ENCODE measurements at regions not wholly inside any gene's neighbourhood (a gene's known extent, or its start where the extent isn't known, plus 50 kb on each side); places are given as distances from the start of the nearest gene placed in this dataset.
A peak's percentile ranks its signal among the peaks of the same experiment; 100 is the strongest.
"Not testable (repeated sequence)": the region's sequence is repeated elsewhere in the genome, so short reads cannot be mapped to it uniquely, and the experiment has no call there.

DNA sequence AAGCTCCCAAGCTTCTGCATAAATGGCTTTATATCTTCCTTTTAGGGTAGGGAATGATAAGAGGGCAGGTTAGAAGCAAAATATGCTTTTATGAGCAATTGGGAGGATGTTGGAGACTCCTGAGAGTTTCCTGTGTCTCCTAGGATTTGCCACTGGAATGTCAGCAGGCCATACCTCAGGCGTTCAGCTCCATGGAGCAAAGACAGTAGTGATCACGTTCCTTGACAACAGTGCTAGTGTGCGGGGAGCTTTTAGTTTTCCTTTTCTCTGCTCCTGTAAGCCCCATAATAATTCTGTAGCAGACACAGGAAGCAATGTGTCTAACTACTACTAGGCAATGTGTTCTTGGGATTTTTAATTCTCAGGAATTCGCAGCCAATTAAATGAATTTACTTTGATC lies 113.6 kb downstream of the SRGAP2 start:
- H3K27me3 ChIP-seq, FAIRE-seq: not testable (repeated sequence)
- WGBS, 2 donors, result no CpG with 5 or more reads among the region's 4 CpGs

DNA sequence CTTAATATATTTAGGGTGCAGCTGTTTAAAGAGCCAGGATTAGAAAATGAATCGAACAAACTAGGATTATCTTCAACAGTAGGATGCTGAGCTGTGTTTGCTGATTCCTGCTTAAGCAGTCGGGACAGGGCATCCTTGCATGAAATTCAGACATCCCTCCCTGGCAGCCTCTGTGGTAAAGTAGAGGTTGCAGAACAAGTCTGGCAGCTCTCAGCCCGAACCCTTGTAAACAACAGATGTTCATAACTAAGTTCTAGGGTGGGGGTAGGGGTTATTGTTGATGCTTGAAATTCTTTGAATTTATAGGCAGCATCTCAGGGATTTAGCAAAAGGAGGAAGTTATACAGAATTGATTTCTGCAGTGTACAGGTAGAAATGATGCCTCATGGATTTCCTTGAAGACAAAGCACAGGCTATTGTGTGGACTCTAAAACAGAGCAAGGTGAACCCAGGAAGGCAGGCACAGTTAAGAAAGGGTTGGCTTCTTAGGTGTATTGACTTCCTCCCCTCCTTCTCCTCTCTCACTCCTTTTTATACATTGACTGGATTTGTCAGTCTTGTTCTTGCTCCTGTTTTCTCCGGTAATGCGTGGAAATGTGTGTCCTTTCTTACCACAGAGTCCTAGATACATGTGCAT lies 114.7 kb downstream of the SRGAP2 start:
- DNase-seq, result not testable (repeated sequence)
- peak; percentile 46 to 92 (median 82) for ATAC-seq

More for the DNA sequence above, 113.6 kb downstream of the SRGAP2 start:
- intact Hi-C loops (cut with DNase I); H3K36me3 ChIP-seq; H3K27ac ChIP-seq; H3K4me1 ChIP-seq; ATAC-seq; H3K9me3 ChIP-seq; DNase-seq; H3K4me3 ChIP-seq: not testable (repeated sequence)

DNA sequence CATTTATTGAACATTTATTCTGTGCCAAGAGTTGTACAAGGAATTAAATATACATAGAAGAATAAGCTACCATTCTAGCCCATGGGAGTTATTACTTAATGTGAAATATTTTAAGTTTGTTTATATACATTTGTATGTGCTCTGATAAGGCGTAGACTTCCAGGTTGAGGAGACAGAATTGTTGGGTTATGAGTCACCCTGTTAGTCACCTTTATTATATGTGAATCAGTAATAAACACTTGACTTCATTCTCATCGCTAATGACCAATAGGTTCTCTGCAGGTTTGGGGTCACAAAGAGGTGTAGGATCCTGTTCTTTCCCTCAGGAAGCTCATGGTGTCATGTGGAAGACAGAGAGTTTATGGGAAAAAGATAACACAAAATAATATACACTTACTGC lies 116.9 kb downstream of the SRGAP2 start:
- H3K27me3 ChIP-seq; H3K4me3 ChIP-seq; H3K9me3 ChIP-seq; H3K36me3 ChIP-seq; DNase-seq; FAIRE-seq; H3K27ac ChIP-seq; intact Hi-C loops (cut with DNase I); H3K4me1 ChIP-seq: not testable (repeated sequence)
- ATAC-seq, result peak in 2 of 4 donors; percentile 30 to 50
- WGBS, 2 donors, result no CpG with 5 or more reads among the region's 2 CpGs

More for the DNA sequence above, 114.7 kb downstream of the SRGAP2 start:
- intact Hi-C loops (cut with DNase I); FAIRE-seq; H3K27me3 ChIP-seq; H3K36me3 ChIP-seq; H3K27ac ChIP-seq; H3K9me3 ChIP-seq; H3K4me1 ChIP-seq; H3K4me3 ChIP-seq: not testable (repeated sequence)
- WGBS, 2 donors, result 62 to 63% methylated on average over 3 of the region's 5 CpGs

DNA sequence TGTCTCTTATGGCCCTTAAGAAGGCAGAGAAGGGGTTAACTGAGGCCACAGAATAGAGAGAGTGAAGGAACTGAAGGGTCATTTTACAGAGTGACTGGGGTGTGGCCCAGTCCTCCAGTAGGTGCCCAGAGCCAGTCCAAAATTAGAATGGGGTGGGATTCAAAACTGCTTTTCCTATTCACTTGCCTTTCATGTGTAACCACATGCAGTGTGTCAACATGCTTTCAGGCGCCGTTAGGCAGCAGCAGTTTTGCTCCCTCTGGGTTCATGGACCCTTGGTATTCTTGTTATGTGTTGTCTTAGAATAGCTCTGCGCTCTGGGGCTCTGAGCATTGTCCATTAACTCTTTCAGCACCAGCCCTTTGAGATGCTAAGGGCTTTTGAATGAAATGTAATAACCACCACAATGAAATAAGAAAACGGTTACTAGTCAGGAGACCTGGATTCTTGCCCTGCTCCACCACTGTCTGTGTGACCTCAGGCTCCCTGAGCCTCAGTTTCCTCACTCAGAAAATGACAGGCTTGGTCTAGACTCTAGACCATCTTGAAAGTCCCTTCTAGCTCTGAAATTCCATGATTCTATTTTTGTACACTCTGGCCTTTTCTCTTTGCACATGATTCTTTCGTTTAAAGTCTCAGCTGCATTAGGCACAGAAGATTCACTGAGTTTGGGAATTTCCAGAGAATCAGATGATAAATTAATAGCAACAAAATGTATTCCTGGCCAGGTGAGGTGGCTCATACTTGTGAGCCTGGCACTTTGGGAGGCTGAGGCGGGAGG lies 123.0 kb downstream of the SRGAP2 start:
- intact Hi-C loops (cut with DNase I); ATAC-seq; H3K27me3 ChIP-seq; DNase-seq; H3K9me3 ChIP-seq; H3K36me3 ChIP-seq; H3K4me1 ChIP-seq; FAIRE-seq; H3K4me3 ChIP-seq; H3K27ac ChIP-seq: not testable (repeated sequence)
- WGBS, 2 donors, result 64 to 68% methylated on average over 3 to 5 of the region's 6 CpGs

DNA sequence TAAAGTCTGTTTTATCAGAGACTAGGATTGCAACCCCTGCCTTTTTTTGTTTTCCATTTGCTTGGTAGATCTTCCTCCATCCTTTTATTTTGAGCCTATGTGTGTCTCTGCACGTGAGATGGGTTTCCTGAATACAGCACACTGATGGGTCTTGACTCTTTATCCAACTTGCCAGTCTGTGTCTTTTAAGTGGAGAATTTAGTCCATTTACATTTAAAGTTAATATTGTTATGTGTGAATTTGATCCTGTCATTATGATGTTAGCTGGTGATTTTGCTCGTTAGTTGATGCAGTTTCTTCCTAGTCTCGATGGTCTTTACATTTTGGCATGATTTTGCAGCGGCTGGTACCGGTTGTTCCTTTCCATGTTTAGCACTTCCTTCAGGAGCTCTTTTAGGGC lies 128.3 kb downstream of the SRGAP2 start:
- H3K9me3 ChIP-seq; intact Hi-C loops (cut with DNase I); H3K4me3 ChIP-seq; H3K27ac ChIP-seq; H3K27me3 ChIP-seq; FAIRE-seq; DNase-seq; ATAC-seq; H3K36me3 ChIP-seq; H3K4me1 ChIP-seq: not testable (repeated sequence)
- 100% methylated on average over 1 of the region's 5 CpGs; no CpG with 5 or more reads in 1 of the 2 donors for WGBS, 2 donors

DNA sequence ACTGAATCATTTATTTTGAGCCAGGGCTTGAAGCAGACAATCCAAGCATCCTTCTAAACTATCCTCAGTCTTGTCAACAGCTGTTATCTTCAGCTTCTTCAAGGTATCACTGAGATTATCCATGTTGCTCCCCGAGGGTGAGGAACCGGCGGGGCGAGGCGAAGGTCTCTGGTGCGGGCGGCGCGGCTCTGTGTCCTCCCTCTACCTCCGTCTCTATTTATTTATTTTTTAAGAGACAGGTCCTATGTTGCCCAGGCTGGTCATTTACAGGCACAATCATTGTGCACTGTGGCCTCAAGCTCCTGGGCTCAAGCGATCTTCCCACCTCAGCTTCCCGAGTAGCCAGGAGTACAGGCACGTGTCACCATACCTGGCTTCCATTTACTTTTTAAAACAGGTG lies 130.0 kb downstream of the SRGAP2 start:
- FAIRE-seq; H3K27ac ChIP-seq; H3K36me3 ChIP-seq; H3K4me1 ChIP-seq; DNase-seq; H3K4me3 ChIP-seq; H3K9me3 ChIP-seq; ATAC-seq; intact Hi-C loops (cut with DNase I); H3K27me3 ChIP-seq: not testable (repeated sequence)
- 86 to 100% methylated on average over 3 to 11 of the region's 13 CpGs for WGBS, 2 donors

DNA sequence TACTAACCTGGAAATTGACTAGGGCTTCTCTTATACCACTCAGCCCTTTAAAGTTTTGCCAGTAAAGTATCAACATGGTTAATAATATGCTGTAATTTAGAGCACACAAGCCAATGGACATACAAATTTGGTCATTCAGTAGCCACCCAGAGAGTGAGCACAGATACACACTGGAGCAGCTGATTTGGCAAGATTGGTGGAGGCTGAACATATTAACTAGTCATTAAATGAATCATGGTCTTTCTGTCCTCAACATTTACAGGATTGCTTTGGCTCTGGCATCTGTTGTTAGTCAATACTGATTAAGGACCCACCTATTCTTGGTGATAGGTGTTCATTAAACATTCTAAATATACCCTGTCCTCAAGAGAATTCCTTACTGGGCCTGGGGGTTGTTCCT lies 130.6 kb downstream of the SRGAP2 start:
- ATAC-seq, result peak in 3 of 4 donors; percentile 30 to 57 (median 33)

DNA sequence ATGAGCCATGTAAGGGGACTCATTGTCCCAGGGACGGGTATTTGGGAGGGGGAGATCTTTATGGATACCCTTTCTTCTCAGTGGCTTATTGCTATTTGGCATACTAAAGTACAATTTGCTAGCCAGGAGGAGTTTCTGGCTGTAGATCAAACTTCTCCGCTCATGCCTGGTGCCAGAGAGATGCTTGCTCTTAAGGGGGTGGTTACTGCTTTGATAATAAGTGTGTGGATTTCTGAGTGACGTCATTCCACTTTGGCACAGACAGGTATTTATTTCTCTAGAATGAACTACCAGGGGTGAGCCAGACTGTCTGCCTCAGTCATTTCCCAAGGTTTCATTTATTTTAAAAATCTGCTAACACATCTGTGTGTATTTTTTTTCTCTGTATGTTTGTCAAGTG lies 131.1 kb downstream of the SRGAP2 start:
- H3K27me3 ChIP-seq; H3K4me3 ChIP-seq; DNase-seq; FAIRE-seq; H3K4me1 ChIP-seq; intact Hi-C loops (cut with DNase I); H3K36me3 ChIP-seq; H3K27ac ChIP-seq; H3K9me3 ChIP-seq: not testable (repeated sequence)
- WGBS, 2 donors, result 55 to 76% methylated on average over 3 of the region's 3 CpGs
- peak in 3 of 4 donors; percentile 50 to 78 (median 56) for ATAC-seq

More for the DNA sequence above, 130.6 kb downstream of the SRGAP2 start:
- H3K4me1 ChIP-seq; H3K27ac ChIP-seq; H3K27me3 ChIP-seq; DNase-seq; H3K4me3 ChIP-seq; H3K9me3 ChIP-seq; intact Hi-C loops (cut with DNase I); FAIRE-seq; H3K36me3 ChIP-seq: not testable (repeated sequence)

DNA sequence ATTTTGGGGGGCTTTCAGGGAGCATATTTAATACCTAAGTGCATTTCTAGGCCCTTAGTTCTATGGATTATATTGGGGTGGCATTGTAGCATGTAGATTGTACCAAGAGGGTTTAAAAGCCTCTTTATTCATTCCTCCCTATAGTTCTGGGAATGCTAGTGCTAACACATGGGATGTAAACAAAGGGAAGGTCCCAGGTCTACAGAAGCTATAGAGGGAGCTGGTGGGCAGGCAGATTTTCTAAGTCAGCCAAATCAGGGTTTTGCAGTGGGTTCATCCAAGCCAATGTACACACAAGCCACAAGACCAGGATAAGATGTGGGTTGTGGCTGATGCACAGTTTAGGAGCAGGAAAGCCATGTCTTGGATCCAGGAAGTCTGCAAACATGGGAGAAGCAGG lies 131.8 kb downstream of the SRGAP2 start:
- H3K9me3 ChIP-seq; DNase-seq; H3K4me1 ChIP-seq; H3K27me3 ChIP-seq; H3K27ac ChIP-seq; FAIRE-seq; H3K36me3 ChIP-seq; ATAC-seq; H3K4me3 ChIP-seq; intact Hi-C loops (cut with DNase I): not testable (repeated sequence)

DNA sequence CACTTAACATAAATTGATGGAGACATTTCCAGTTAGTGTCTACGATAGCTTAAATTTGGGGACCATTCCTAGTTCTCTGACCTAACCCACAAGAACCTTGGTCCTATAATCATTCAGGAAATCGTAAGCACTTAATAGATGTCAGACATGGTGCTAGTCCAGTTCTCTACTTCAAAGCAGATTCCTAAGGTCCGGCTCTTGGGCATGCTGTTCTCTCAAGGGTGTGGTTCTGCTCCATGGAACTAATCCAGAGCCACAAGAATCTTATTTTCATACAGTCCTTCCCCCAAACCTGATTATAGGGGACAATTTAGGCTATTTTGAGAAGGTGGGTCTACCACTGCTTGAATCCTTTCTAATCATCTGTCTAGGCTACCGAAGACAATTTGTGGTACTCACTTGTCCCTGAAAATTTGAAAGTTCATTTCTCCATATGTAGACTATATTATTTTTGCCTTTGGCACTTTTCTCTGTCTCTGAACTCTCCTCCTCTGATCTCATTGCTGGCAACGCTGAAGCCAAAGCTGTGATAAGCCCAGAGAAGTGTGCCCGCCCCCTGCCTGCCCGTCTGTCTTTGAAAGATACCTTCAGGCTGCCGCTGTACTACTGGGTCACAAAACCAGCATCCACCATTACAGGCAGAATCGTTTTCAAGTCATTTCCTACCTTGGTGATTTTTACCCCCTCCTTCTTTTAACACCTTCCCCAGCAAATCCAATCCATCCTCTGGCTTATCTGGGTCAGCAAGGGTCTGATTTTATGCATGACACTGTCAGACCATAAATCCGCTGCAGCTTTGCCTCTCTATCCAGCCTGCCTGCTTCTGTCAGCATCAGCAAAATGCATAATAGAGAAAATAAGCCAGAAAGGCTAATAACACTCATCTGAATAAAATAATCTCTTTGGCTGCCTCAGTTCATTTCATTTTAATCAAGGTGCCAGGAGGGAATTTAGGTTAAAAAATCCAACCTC lies 132.8 kb downstream of the SRGAP2 start:
- FAIRE-seq; H3K27me3 ChIP-seq; H3K4me1 ChIP-seq; H3K36me3 ChIP-seq; H3K27ac ChIP-seq; H3K4me3 ChIP-seq; intact Hi-C loops (cut with DNase I); H3K9me3 ChIP-seq; DNase-seq: not testable (repeated sequence)
- WGBS, 2 donors, result 79 to 92% methylated on average over 3 of the region's 10 CpGs
- peak in 3 of 4 donors; percentile 50 to 73 (median 69) for ATAC-seq

DNA sequence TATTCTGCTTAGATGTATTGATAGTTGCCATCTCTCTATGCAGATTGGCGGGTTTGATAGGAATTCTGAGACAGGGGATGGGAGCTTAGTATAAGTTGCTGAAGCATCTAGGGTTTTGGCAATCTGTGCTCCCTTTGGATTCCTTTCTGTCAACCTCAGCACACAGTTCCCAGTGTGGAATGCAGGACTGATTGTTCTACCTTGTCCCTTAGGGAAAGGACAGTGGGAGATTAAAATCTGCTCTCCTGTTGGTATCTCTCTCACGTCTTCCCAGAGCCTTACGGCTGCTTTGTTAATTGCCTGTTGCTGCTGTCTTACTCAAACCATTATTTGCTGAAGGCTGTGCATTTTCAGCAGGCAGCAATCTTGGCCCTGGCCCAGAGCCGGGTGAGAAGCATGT lies 133.3 kb upstream of the IKBKE start:
- H3K36me3 ChIP-seq; DNase-seq; H3K4me1 ChIP-seq; intact Hi-C loops (cut with DNase I); H3K27me3 ChIP-seq; H3K9me3 ChIP-seq; FAIRE-seq; H3K27ac ChIP-seq; H3K4me3 ChIP-seq: not testable (repeated sequence)
- 46% methylated on average over 1 of the region's 4 CpGs; no CpG with 5 or more reads in 1 of the 2 donors for WGBS, 2 donors
- ATAC-seq, result peak in 2 of 4 donors; percentile 34 to 63
